CD14-positive monocyte (primary cell): ENCODE measurements at regions not wholly inside any gene's neighbourhood (a gene's known extent, or its start where the extent isn't known, plus 50 kb on each side); places are given as distances from the start of the nearest gene placed in this dataset.

ENCODE experiments used
- DNase-seq, 3 donors: peaks; one replicate each; pipeline ENCODE4 v3.0.0-alpha.2; 2011 to 2022
- H2AFZ ChIP-seq: 2 replicates; pipeline ENCODE4 v1.6.0; 2012; ENCODE audit warnings: mild to moderate bottlenecking, low read depth, low read length, inconsistent platforms; ENCODE audit not compliant: insufficient read depth, poor library complexity, severe bottlenecking
- H3K27ac ChIP-seq, 2 donors: 1 replicate in 1 of 2; 2 replicates in 1 of 2; pipeline ENCODE4 v1.5.1; 2012 to 2013; ENCODE audit warnings: low read length in 2 of 2, control low read depth in 1 of 2, inconsistent platforms in 1 of 2, low read depth in 1 of 2, mild to moderate bottlenecking in 1 of 2
- H3K27me3 ChIP-seq, 2 donors: one replicate each; pipeline versions ENCODE4 v1.6.0 to v1.6.1; 2011 to 2013; ENCODE audit warnings: low read length in 2 of 2; ENCODE audit not compliant: control insufficient read depth in 2 of 2, insufficient read depth in 2 of 2
- H3K36me3 ChIP-seq, 2 donors: replicated peaks in 1 of 2; 1 replicate in 1 of 2; 2 replicates in 1 of 2; pipeline versions ENCODE4 v1.5.1 to v1.6.1; 2012 to 2013; ENCODE audit warnings: low read length in 2 of 2, control low read depth in 1 of 2, inconsistent platforms in 1 of 2, mild to moderate bottlenecking in 1 of 2; ENCODE audit not compliant: insufficient read depth in 2 of 2, control insufficient read depth in 1 of 2
- H3K4me1 ChIP-seq, 2 donors: 1 replicate in 1 of 2; 2 replicates in 1 of 2; pipeline versions ENCODE4 v1.5.1 to v1.6.1; 2012 to 2013; ENCODE audit warnings: low read length in 2 of 2, control low read depth in 1 of 2, inconsistent platforms in 1 of 2, mild to moderate bottlenecking in 1 of 2, moderate library complexity in 1 of 2; ENCODE audit not compliant: insufficient read depth in 2 of 2, control insufficient read depth in 1 of 2
- H3K4me2 ChIP-seq: replicated peaks from 2 replicates; pipeline ENCODE3; 2012; ENCODE audit warnings: low read length, moderate library complexity, mild to moderate bottlenecking; ENCODE audit not compliant: poor library complexity, severe bottlenecking; ENCODE audit errors: extremely low read depth
- H3K4me3 ChIP-seq, 3 experiments: fragments of 200-600 bp in 1 of 3; sonication (generic) in 1 of 3; replicated peaks in 1 of 3; 1 replicate in 2 of 3; 2 replicates in 1 of 3; pipeline ENCODE4 v1.5.1; 2011 to 2013; ENCODE audit warnings: low read length in 3 of 3, mild to moderate bottlenecking in 3 of 3, control low read depth in 2 of 3, low read depth in 2 of 3, inconsistent platforms in 1 of 3, moderate library complexity in 1 of 3
- H3K79me2 ChIP-seq: 2 replicates; pipeline ENCODE4 v1.6.0; 2012; ENCODE audit warnings: mild to moderate bottlenecking, control low read depth, inconsistent platforms, low read length, moderate library complexity; ENCODE audit not compliant: insufficient read depth
- H3K9ac ChIP-seq: 2 replicates; pipeline ENCODE4 v1.6.0; 2017; ENCODE audit warnings: low read length, mild to moderate bottlenecking; ENCODE audit not compliant: insufficient read depth, poor library complexity, severe bottlenecking
- H3K9me3 ChIP-seq, 2 donors: replicated peaks in 1 of 2; 1 replicate in 1 of 2; 2 replicates in 1 of 2; pipeline versions ENCODE4 v1.5.1 to v1.6.1; 2012 to 2013; ENCODE audit warnings: low read length in 2 of 2, control low read depth in 1 of 2; ENCODE audit not compliant: control insufficient read depth in 1 of 2, insufficient read depth in 1 of 2
- H4K20me1 ChIP-seq: 2 replicates; pipeline ENCODE4 v1.6.0; 2012; ENCODE audit warnings: mild to moderate bottlenecking, low read length, control low read depth, moderate library complexity; ENCODE audit not compliant: insufficient read depth
- H3K27ac Mint-ChIP-seq, 7 donors: one replicate each; pipeline ENCODE4 v1.8.0; 2020; ENCODE audit warnings: mild to moderate bottlenecking in 7 of 7, mixed read lengths in 7 of 7, moderate library complexity in 6 of 7, inconsistent platforms in 2 of 7
- H3K27me3 Mint-ChIP-seq, 3 donors: one replicate each; pipeline ENCODE4 v1.8.0; 2021 to 2022; ENCODE audit warnings: low read depth in 3 of 3, mild to moderate bottlenecking in 3 of 3, mixed read lengths in 3 of 3, moderate library complexity in 3 of 3, inconsistent platforms in 1 of 3
- H3K36me3 Mint-ChIP-seq, 2 donors: one replicate each; pipeline ENCODE4 v1.8.0; 2020; ENCODE audit warnings: mixed read lengths in 2 of 2, inconsistent platforms in 1 of 2, mild to moderate bottlenecking in 1 of 2
- H3K4me1 Mint-ChIP-seq: one replicate; pipeline ENCODE4 v1.8.0; 2020; ENCODE audit warnings: mild to moderate bottlenecking, mixed read lengths
- H3K4me3 Mint-ChIP-seq, 2 donors: one replicate each; pipeline ENCODE4 v1.8.0; 2020; ENCODE audit warnings: mild to moderate bottlenecking in 2 of 2, mixed read lengths in 2 of 2, moderate library complexity in 1 of 2
- H3K9me3 Mint-ChIP-seq, 7 donors: one replicate each; pipeline ENCODE4 v1.8.0; 2020 to 2022; ENCODE audit warnings: mixed read lengths in 7 of 7, mild to moderate bottlenecking in 6 of 7, moderate library complexity in 6 of 7, inconsistent platforms in 2 of 7
- WGBS: methylation state at CpG from one replicate; pipeline ENCODE4 v1.1.5; 2013; ENCODE audit warnings: missing lambda C conversion rate; ENCODE audit not compliant: insufficient coverage; 5-methylcytosine and 5-hydroxymethylcytosine counted together
- intact Hi-C, 2 donors: fragments of 100-400 bp; cut with micrococcal nuclease; formaldehyde crosslinking; loops; one replicate each; pipeline versions ENCODE4 v1.15.0 to v1.15.1; 2023
- TF ChIP-seq, protein P1 (sequence below): fragments of 200-600 bp; IDR thresholded peaks from one replicate; pipeline ENCODE4 v1.8.0; 2022; ENCODE audit warnings: antibody characterized with exemption, mild to moderate bottlenecking

DNA sequence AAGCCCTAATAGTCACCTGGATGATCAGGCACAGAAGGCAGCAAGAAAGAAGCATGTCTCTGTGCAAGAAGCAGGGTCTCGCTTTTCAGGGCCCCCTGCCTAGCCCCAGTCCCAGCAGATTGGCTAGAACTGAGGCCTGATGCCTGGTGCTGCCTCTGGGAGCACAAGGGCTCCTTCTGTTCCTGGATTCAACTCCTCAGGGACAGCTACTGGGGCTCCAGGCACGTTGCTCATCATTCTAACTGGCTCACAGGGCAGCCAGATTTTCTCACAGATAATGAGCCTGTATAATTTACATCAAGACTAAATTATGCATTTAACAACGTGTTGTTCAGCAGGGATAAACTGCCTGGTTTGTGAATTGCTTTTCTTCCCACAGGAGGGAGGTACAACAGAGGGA is 106.5 kb upstream of the PLXNC1 start:
- intact Hi-C loops = no loop called here
- H3K9me3 Mint-ChIP-seq = peaks cover 0 to 7% (median 2%) of the 10 kb centered on the region in 7 donors
- no peak for DNase-seq
- Histone ChIP-seq H3K4me1 (peaks cover 4 to 30% of the 10 kb centered on the region in 2 donors), H3K36me3 (no peaks in the 10 kb centered on the region), H2AFZ (peak overlapping the region; percentile 32), H3K4me2 (no peak overlapping the region), H3K27me3 (no peaks in the 10 kb centered on the region), H3K4me3 (no peak overlapping the region), H3K9me3 (no peaks in the 10 kb centered on the region), H3K79me2 (no peaks in the 10 kb centered on the region), H3K27ac (no peak overlapping the region), H4K20me1 (no peaks in the 10 kb centered on the region), H3K9ac (no peak overlapping the region)
- WGBS = 100% methylated on average over 1 of the region's 3 CpGs
- H3K4me1 Mint-ChIP-seq = peaks cover 50% of the 10 kb centered on the region
- TF ChIP-seq, protein P1, sequence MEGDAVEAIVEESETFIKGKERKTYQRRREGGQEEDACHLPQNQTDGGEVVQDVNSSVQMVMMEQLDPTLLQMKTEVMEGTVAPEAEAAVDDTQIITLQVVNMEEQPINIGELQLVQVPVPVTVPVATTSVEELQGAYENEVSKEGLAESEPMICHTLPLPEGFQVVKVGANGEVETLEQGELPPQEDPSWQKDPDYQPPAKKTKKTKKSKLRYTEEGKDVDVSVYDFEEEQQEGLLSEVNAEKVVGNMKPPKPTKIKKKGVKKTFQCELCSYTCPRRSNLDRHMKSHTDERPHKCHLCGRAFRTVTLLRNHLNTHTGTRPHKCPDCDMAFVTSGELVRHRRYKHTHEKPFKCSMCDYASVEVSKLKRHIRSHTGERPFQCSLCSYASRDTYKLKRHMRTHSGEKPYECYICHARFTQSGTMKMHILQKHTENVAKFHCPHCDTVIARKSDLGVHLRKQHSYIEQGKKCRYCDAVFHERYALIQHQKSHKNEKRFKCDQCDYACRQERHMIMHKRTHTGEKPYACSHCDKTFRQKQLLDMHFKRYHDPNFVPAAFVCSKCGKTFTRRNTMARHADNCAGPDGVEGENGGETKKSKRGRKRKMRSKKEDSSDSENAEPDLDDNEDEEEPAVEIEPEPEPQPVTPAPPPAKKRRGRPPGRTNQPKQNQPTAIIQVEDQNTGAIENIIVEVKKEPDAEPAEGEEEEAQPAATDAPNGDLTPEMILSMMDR = no peak
- H3K27me3 Mint-ChIP-seq = peaks cover 1 to 4% (median 1%) of the 10 kb centered on the region in 3 donors
- no peak overlapping the region for H3K4me3 Mint-ChIP-seq
- no peak overlapping the region for H3K27ac Mint-ChIP-seq
- H3K36me3 Mint-ChIP-seq = no peaks in the 10 kb centered on the region

DNA sequence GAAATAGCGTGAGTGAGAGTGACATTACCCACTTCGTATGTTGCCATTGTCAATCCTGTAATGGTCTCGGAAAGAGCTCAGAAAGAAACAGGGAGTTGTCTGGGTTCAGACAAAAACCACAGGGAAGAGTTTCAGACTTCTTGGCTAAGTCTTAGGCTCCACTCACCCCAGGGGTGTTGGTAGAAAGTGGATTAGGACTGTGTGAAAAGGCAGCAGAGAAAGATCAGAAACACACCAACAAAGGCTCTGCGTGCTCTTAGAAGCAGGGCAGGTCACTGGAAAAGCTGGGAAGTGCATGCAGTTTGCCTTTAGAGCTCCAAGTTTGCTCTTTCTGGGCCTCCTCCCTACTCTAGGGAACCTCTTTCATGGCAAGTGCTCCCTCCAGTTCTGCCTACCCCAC is 106.1 kb upstream of the PLXNC1 start:
- Mint-ChIP-seq H3K4me1 (peaks cover 50% of the 10 kb centered on the region), H3K4me3 (no peak overlapping the region), H3K27ac (no peak overlapping the region), H3K36me3 (no peaks in the 10 kb centered on the region), H3K27me3 (peaks cover 0 to 4% (median 1%) of the 10 kb centered on the region in 3 donors), H3K9me3 (peaks cover 0 to 7% (median 2%) of the 10 kb centered on the region in 7 donors)
- Histone ChIP-seq H3K36me3 (no peaks in the 10 kb centered on the region), H3K79me2 (no peaks in the 10 kb centered on the region), H3K4me2 (no peak overlapping the region), H4K20me1 (no peaks in the 10 kb centered on the region), H3K27ac (no peak overlapping the region), H2AFZ (peak overlapping the region; percentile 32), H3K4me1 (peaks cover 4 to 31% of the 10 kb centered on the region in 2 donors), H3K4me3 (no peak overlapping the region), H3K27me3 (no peaks in the 10 kb centered on the region), H3K9me3 (no peaks in the 10 kb centered on the region), H3K9ac (no peak overlapping the region)
- no peak for DNase-seq
- intact Hi-C loops = no loop called here
- WGBS = 94% methylated on average over 3 of the region's 4 CpGs
- TF ChIP-seq, protein P1 = no peak
